ENCODE measurements at regions not wholly inside any gene's neighbourhood (a gene's known extent, or its start where the extent isn't known, plus 50 kb on each side); places are given as distances from the start of the nearest gene placed in this dataset.

- no peak for TF ChIP-seq POLR2AphosphoS5 (IDR thresholded peaks at IDR 0.05; ENCODE audit: low read depth, low read length)
- TF ChIP-seq TAF1 (IDR thresholded peaks at IDR 0.05; ENCODE audit: borderline replicate concordance, low read depth, low read length): no peak
- TF ChIP-seq POLR2A (IDR thresholded peaks at IDR 0.05; ENCODE audit: low read depth, low read length): no peak
These were observed 390.7 kb upstream of the RGMA start for GRCh38 chr15:93479715-93480114.
